Heart left ventricle (tissue), 16 donors: ENCODE measurements at regions not wholly inside any gene's neighbourhood (a gene's known extent, or its start where the extent isn't known, plus 50 kb on each side); places are given as distances from the start of the nearest gene placed in this dataset.

Experiments
- ATAC-seq, 4 donors: fragments of 200-7000 bp; cut with Tn5 transposase; one replicate each; pipeline ENCODE4 v1.9.1; 2020 to 2022; ENCODE audit warnings: moderate library complexity in 4 of 4, mild to moderate bottlenecking in 3 of 4, moderate number of reproducible peaks in 1 of 4
- DNase-seq, 5 donors: peaks; one replicate each; pipeline ENCODE4 v3.0.0-alpha.2; 2020
- H3K27ac ChIP-seq, 12 donors: fragments of 200-600 bp; sonication (generic) in 4 of 12; one replicate each; pipeline versions ENCODE4 v1.5.0 to v1.8.0; 2016 to 2022; ENCODE audit warnings: mild to moderate bottlenecking in 2 of 12
- H3K27me3 ChIP-seq, 9 donors: fragments of 200-600 bp; sonication (generic) in 2 of 9; one replicate each; pipeline versions ENCODE4 v1.5.1 to v1.8.0; 2016 to 2022; ENCODE audit warnings: mild to moderate bottlenecking in 3 of 9
- H3K36me3 ChIP-seq, 9 donors: fragments of 200-600 bp; sonication (generic) in 2 of 9; one replicate each; pipeline versions ENCODE4 v1.5.0 to v1.8.0; 2018 to 2022; ENCODE audit warnings: mild to moderate bottlenecking in 2 of 9
- H3K4me1 ChIP-seq, 12 donors: fragments of 200-600 bp; sonication (generic) in 4 of 12; one replicate each; pipeline versions ENCODE4 v1.5.0 to v1.8.0; 2016 to 2022; ENCODE audit warnings: mild to moderate bottlenecking in 3 of 12
- H3K4me3 ChIP-seq, 12 donors: fragments of 200-600 bp; sonication (generic) in 4 of 12; one replicate each; pipeline versions ENCODE4 v1.5.0 to v1.8.0; 2017 to 2022; ENCODE audit warnings: mild to moderate bottlenecking in 9 of 12, moderate library complexity in 4 of 12
- H3K9me3 ChIP-seq, 12 donors: fragments of 200-600 bp; sonication (generic) in 4 of 12; one replicate each; pipeline versions ENCODE4 v1.5.0 to v1.8.0; 2016 to 2022; ENCODE audit warnings: mild to moderate bottlenecking in 1 of 12
- POLR2A ChIP-seq, 2 donors: fragments of 450-650 bp; IDR thresholded peaks; one replicate each; pipeline ENCODE4 v1.6.1; 2017; ENCODE audit warnings: antibody characterized with exemption in 2 of 2, mild to moderate bottlenecking in 2 of 2, moderate library complexity in 2 of 2
- WGBS, 4 donors: extraction: QIAGEN DNeasy Blood & Tissue Kit in 2 of 4; methylation state at CpG; one replicate each; pipeline versions ENCODE4 v1.1.5 to v1.1.7; 2013 to 2018; 5-methylcytosine and 5-hydroxymethylcytosine counted together
- intact Hi-C, 10 donors: fragments of 100-400 bp; cut with DNase I; formaldehyde crosslinking; loops; one replicate each; pipeline versions ENCODE4 v1.11.1 to v1.14.2; 2022
- TF ChIP-seq, protein P1 (sequence below), 12 donors: fragments of 200-600 bp; sonication (generic) in 4 of 12; IDR thresholded peaks; one replicate each; pipeline versions ENCODE4 v1.5.0 to v1.8.0; 2018 to 2022; ENCODE audit warnings: antibody characterized with exemption in 12 of 12, mild to moderate bottlenecking in 5 of 12
- donor health status: ischemic (EF 13 %, LVEDD 7.1; RV severe dilation, severe dysfunction).
- donor health status: healthy with polysubstance abuse.
- donor health status: DM: no; HTN: yes; CAD: no.
- donor health status: DM: no; HTN: no; CAD: no.
- donor health status: ischemic (EF 25% LVEDD 6.9; RV normal size, moderate dysfunction).
- donor health status: ischemic (EF 25% LVEDD 5.7; RV mildly dilated, moderate dysfunction).
- donor health status: healthy.
- donor health status: DM: yes; HTN: yes; CAD: no.
- donor health status: ischemic (EF 35%, LVEDD 5.7; RV mildly dilated, moderate dysfunction).
- donor health status: nonischemic (EF 11% LVEDD 7.7; RV severe dilation, severe dysfunction).
- donor health status: DM: yes; HTN: yes; CAD: no.
- donor health status: PGD.
- donor health status: ischemic (EF 29% LVEDD 5.4; RV normal size, mild dysfunction).
- donor health status: nonischemic (EF 23%, LVEDD 6.1; RV moderate dilation, normal function).

DNA sequence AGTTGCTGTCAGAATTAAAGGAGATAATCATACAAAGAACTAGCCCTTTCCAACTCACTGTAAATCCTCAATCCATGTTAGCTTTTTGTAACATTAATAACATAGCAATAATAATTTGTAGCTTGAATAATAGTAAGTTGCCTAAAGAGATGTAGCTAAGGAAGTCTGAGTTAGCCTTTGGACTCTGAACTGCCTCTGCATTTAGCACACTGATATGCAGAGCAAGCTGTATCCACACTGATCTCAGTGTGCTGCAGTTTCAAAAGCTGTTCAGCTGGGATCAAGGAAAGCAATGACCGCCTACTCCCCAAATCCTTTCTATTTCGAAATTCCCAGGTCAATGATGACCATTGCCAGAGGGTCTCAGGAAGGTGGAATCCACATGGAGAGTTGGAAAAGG, 99.3 kb upstream of the IFNG-AS1 start:
- 90 to 100% (median 96%) methylated on average over 2 of the region's 2 CpGs for WGBS, 4 donors
- no peaks in the 10 kb centered on the region for H3K27me3 ChIP-seq
- H3K4me1 ChIP-seq = peaks cover 0 to 12% (median 0%) of the 10 kb centered on the region in 12 donors
- H3K4me3 ChIP-seq = no peak overlapping the region
- ATAC-seq (no peak), DNase-seq (no peak)
- TF ChIP-seq POLR2A (IDR thresholded peaks at IDR 0.05) = no peak
- TF ChIP-seq, protein P1, sequence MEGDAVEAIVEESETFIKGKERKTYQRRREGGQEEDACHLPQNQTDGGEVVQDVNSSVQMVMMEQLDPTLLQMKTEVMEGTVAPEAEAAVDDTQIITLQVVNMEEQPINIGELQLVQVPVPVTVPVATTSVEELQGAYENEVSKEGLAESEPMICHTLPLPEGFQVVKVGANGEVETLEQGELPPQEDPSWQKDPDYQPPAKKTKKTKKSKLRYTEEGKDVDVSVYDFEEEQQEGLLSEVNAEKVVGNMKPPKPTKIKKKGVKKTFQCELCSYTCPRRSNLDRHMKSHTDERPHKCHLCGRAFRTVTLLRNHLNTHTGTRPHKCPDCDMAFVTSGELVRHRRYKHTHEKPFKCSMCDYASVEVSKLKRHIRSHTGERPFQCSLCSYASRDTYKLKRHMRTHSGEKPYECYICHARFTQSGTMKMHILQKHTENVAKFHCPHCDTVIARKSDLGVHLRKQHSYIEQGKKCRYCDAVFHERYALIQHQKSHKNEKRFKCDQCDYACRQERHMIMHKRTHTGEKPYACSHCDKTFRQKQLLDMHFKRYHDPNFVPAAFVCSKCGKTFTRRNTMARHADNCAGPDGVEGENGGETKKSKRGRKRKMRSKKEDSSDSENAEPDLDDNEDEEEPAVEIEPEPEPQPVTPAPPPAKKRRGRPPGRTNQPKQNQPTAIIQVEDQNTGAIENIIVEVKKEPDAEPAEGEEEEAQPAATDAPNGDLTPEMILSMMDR (IDR thresholded peaks at IDR 0.05) = no peak
- H3K9me3 ChIP-seq = no peaks in the 10 kb centered on the region
- H3K27ac ChIP-seq = no peak overlapping the region
- intact Hi-C loops = no loop called here
- no peaks in the 10 kb centered on the region for H3K36me3 ChIP-seq

DNA sequence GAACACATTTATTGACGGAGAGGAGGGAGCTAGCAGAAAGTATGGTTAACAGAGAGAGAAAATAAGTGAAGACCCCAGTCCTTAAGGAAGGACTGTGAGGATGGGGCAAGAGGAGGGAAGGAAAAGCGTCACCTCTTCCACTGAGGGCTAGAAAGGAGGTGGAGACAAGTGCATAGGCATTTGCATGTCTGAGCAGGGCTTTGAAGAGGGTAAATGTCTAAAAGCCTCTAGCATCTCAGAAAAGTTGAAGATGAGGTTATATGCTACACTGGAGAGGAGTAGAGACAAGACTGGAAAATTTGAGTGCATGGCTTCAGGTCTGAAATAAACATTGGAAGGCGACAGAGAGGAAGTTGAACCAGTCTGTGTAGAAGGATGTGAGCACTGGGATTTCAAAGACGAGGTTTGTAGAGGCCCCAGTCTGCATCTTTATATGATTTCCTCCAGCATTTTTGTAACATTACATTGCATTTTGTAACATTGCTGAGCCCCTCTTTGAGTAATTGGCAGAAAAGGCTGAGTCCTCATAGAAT, 98.5 kb upstream of the IFNG-AS1 start:
- Histone ChIP-seq H3K27ac (no peak overlapping the region), H3K4me1 (peaks cover 0 to 12% (median 0%) of the 10 kb centered on the region in 12 donors), H3K27me3 (no peaks in the 10 kb centered on the region), H3K36me3 (no peaks in the 10 kb centered on the region), H3K4me3 (no peak overlapping the region), H3K9me3 (no peaks in the 10 kb centered on the region)
- TF ChIP-seq, protein P1 (IDR thresholded peaks at IDR 0.05) = no peak
- TF ChIP-seq POLR2A (IDR thresholded peaks at IDR 0.05) = no peak
- 74 to 79% (median 76%) methylated on average over 4 of the region's 4 CpGs for WGBS, 4 donors
- intact Hi-C loops = no loop called here
- DNase-seq (no peak), ATAC-seq (no peak)

DNA sequence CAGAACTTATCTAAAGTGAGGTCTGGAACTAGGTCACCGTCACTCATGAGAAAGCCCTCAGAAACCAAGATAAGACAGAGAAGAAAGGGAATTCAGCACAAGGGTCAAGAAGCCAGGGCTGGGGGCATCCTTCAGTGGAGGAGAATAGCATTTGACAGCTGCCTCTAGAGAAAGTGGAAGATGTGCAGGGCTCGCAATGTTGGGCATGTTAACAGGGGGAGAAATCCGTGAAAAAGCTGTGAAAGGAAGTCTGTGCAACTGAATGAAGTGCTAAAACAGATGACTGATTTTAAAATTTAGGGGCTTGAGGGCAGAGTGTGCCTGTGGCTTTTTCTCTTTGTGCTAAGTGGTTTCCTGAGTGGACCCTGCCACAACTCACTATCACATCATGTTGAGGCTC, 97.7 kb upstream of the IFNG-AS1 start:
- no peak for ATAC-seq
- H3K27ac ChIP-seq = no peak overlapping the region
- TF ChIP-seq, protein P1 (IDR thresholded peaks at IDR 0.05) = no peak
- TF ChIP-seq POLR2A (IDR thresholded peaks at IDR 0.05) = no peak

DNA sequence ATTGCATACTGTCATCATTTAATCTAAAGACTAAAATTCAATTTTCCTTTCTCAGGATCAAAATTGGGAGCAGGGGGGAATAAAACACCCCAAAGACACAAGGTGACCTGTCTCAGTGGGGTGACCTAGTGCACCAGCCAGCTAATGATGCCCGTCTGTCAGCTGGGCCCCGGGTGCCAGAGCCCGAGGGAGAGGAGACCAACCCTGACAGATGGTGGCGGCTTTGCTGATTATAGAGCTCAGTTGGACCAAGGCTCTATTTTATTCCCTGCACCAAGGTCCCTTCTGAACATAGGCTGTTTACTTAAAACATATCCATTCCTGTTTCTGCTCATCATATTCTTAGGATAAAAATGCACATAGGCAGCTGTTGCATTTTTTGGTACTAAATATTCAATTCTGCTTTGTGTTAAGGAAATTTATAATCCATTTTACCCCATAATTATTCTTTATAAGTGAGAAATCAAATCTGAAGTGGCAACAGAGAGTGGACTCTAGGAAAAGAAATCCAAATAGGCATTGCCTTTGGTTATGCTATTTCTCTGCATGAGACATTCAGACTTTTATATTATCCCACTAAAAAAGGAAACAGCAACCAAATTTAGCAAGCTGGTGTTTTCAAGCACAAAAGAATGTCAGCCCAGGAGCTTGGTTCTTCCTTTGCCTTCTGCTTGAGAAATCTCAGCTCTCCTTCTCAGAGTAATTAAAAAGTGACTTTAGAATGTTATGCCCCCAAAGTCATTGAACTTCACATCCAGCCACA, 96.8 kb upstream of the IFNG-AS1 start:
- ATAC-seq (no peak), DNase-seq (no peak)
- no peaks in the 10 kb centered on the region for H3K27me3 ChIP-seq
- intact Hi-C loops = no loop called here
- H3K9me3 ChIP-seq = no peaks in the 10 kb centered on the region
- H3K36me3 ChIP-seq = no peaks in the 10 kb centered on the region
- no peak overlapping the region for H3K4me3 ChIP-seq
- no peak for TF ChIP-seq POLR2A (IDR thresholded peaks at IDR 0.05)
- TF ChIP-seq, protein P1 (IDR thresholded peaks at IDR 0.05) = no peak
- no peak overlapping the region for H3K27ac ChIP-seq
- WGBS, 4 donors = 50 to 78% (median 73%) methylated on average over 4 of the region's 4 CpGs
- peaks cover 0 to 12% (median 0%) of the 10 kb centered on the region in 12 donors for H3K4me1 ChIP-seq

More for the DNA sequence above, 97.7 kb upstream of the IFNG-AS1 start:
- H3K9me3 ChIP-seq = no peaks in the 10 kb centered on the region
- DNase-seq = no peak
- H3K4me3 ChIP-seq = no peak overlapping the region
- WGBS, 4 donors = 44 to 47% (median 46%) methylated on average over 3 of the region's 3 CpGs
- H3K4me1 ChIP-seq = peaks cover 0 to 12% (median 0%) of the 10 kb centered on the region in 12 donors
- H3K27me3 ChIP-seq = no peaks in the 10 kb centered on the region
- intact Hi-C loops = no loop called here
- H3K36me3 ChIP-seq = no peaks in the 10 kb centered on the region
